Brain microvascular endothelial cell (primary cell): ENCODE measurements at regions not wholly inside any gene's neighbourhood (a gene's known extent, or its start where the extent isn't known, plus 50 kb on each side); places are given as distances from the start of the nearest gene placed in this dataset.
A peak's percentile ranks its signal among the peaks of the same experiment; 100 is the strongest.

ENCODE experiments used
- DNase-seq: peaks from one replicate; pipeline ENCODE4 v3.0.0-alpha.2; 2020
- H3K27ac ChIP-seq: fragments of 250-450 bp; sonication (Bioruptor Pico); 2 replicates; pipeline ENCODE4 v1.5.1; 2020; ENCODE audit warnings: mild to moderate bottlenecking, moderate library complexity
- H3K27me3 ChIP-seq: fragments of 250-450 bp; sonication (Bioruptor Pico); replicated peaks from 2 replicates; pipeline ENCODE4 v1.5.1; 2020; ENCODE audit warnings: mild to moderate bottlenecking
- H3K36me3 ChIP-seq: fragments of 250-450 bp; sonication (Bioruptor Pico); replicated peaks from 2 replicates; pipeline ENCODE4 v1.5.1; 2020; ENCODE audit warnings: mild to moderate bottlenecking
- H3K4me3 ChIP-seq: 2 replicates; pipeline ENCODE4 v1.5.1; 2011; ENCODE audit warnings: low read depth, mild to moderate bottlenecking, control low read depth, low read length, moderate library complexity
- in situ Hi-C: cut with HindIII; loops from 2 replicates; pipeline ENCODE4 v1.10.0; 2017; ENCODE audit warnings: low sequenced_read_pairs, low pct_ligation_motif_present
- TF ChIP-seq, protein P1 (sequence below): IDR thresholded peaks from 2 replicates; pipeline ENCODE4 v1.5.1; 2011; ENCODE audit warnings: low read depth, mild to moderate bottlenecking, moderate library complexity, low read length, control low read depth, inconsistent platforms; ENCODE audit errors: missing control alignments

DNA sequence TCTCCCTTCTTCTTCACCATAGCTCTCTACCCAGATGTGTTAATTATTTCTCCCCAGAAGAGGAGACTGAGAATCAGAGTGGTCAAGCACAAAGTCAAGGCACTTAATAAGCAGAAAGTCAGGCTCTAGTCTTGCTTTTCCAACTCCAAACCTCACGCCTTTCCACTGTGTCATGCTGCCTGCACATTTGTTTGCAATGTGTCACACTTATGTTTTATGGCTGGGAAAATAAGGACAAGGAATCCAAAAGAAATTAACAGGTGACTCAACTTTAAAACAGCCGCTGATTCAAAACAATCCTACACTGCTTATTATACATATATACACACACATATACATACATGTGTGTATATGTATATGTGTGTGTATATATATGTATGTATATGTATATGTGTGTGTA is 255.7 kb upstream of the DYNLRB2 start:
- TF ChIP-seq, protein P1, sequence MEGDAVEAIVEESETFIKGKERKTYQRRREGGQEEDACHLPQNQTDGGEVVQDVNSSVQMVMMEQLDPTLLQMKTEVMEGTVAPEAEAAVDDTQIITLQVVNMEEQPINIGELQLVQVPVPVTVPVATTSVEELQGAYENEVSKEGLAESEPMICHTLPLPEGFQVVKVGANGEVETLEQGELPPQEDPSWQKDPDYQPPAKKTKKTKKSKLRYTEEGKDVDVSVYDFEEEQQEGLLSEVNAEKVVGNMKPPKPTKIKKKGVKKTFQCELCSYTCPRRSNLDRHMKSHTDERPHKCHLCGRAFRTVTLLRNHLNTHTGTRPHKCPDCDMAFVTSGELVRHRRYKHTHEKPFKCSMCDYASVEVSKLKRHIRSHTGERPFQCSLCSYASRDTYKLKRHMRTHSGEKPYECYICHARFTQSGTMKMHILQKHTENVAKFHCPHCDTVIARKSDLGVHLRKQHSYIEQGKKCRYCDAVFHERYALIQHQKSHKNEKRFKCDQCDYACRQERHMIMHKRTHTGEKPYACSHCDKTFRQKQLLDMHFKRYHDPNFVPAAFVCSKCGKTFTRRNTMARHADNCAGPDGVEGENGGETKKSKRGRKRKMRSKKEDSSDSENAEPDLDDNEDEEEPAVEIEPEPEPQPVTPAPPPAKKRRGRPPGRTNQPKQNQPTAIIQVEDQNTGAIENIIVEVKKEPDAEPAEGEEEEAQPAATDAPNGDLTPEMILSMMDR: no peak
- in situ Hi-C loops: no loop called here
- H3K4me3 ChIP-seq: no peak overlapping the region
- no peak overlapping the region for H3K27ac ChIP-seq
- no peaks in the 10 kb centered on the region for H3K27me3 ChIP-seq
- DNase-seq: peak; percentile 64
- H3K36me3 ChIP-seq: no peaks in the 10 kb centered on the region

DNA sequence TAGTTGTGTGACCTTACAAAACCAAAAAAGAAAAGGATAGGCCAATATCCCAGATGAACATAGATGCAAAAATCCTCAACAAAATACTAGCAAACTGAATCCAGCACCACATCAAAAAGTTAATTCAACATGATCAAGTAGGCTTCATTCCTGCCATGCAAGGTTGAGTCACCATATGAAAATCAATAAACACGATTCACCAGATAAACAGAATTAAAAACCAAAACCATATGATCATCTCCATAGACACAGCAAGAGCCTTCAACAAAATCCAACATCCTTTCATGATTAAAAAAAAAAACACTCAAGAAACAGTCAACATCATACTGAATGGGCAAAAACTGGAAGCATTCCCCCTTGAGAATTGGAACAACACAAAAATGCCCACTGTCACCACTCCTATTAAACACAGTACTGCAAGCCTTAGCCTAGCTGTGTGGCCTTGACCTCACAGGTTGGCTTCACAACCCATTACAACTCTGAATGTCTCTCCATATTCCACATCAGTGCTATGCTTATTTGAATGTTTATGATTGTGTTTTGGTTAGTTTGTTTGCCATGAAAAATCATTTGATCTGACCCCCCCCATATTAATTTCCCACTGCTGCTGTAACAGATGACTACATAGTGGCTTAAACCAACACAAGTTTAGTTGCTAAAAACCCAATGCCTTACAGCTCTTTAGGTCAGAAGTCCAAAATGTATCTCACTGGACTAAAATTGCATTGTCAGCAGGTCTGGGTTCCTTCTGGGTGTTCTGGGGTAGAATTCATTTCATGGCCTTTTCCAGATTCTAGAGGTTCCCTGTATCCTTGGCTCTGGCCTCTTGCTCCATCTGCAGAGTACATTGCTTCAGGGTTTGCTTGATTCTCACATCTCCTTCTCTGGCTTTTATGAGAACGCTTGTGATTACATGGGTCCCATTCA is 257.1 kb upstream of the DYNLRB2 start:
- Histone ChIP-seq H3K27ac (no peak overlapping the region), H3K27me3 (no peaks in the 10 kb centered on the region), H3K4me3 (no peak overlapping the region), H3K36me3 (no peaks in the 10 kb centered on the region)
- TF ChIP-seq, protein P1: no peak
- in situ Hi-C loops: no loop called here
- no peak for DNase-seq

DNA sequence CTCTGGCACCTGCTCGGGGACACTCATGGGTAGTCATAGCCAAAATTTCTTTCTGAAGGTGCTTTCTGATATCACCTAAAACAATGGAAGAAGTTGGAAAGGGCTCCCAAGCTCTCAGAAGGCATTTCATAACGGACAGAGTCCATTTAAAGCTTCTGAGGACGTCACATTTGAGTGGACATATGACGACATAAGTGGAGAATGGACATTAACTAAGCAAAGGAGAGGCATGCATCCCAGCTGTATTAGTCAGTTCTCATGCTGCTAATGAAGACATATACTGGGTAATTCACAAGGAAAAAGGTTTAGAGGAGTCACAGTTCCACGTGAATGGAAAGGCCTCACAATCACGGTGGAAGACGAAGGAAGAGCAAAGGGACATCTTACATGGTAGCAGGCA is 260.2 kb upstream of the DYNLRB2 start:
- H3K27ac ChIP-seq: no peak overlapping the region
- TF ChIP-seq, protein P1: no peak
- in situ Hi-C loops: no loop called here
- H3K36me3 ChIP-seq: no peaks in the 10 kb centered on the region
- H3K27me3 ChIP-seq: no peaks in the 10 kb centered on the region
- DNase-seq: no peak
- no peak overlapping the region for H3K4me3 ChIP-seq

DNA sequence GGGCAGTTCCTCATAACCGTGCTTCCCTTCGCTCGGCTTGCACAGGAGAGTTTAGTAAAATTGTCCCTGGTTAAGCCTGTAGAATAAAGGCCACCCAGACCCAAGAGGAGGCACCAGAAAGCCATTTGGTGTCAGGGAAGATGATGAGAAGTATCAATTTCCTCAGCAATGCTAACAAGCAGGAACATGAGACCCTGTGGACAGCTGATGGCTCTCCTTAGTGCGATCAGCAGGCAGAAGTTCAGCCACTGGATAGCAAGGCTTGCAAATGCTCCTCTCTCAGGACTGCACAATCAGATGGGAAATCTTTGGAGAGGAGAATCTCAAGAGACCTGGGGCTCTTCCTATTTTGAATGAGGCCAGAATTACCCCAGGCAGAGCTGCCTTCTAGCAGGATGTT is 261.1 kb upstream of the DYNLRB2 start:
- no peaks in the 10 kb centered on the region for H3K36me3 ChIP-seq
- TF ChIP-seq, protein P1: no peak
- no peak overlapping the region for H3K27ac ChIP-seq
- no peaks in the 10 kb centered on the region for H3K27me3 ChIP-seq
- no peak for DNase-seq
- H3K4me3 ChIP-seq: no peak overlapping the region
- in situ Hi-C loops: no loop called here

DNA sequence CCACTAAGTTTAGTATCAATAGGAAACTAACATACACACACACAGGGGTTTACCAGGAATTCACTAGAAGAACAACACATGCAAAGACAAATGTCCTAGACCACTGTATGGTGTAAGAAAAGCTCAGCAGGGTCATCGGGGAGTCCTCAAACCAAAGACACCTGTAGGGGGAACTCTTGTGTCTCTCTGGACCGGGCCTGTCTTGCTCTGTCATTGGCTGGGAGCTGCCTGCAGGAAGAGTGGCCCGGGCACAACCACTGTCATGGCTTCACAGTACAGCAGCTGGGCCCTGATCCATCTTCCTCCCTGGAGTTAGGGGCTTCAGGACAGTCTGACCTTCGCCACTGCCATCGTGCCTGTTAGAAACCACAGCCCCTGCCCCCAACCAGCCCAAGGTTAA is 263.6 kb upstream of the DYNLRB2 start:
- H3K36me3 ChIP-seq: no peaks in the 10 kb centered on the region
- no peak for DNase-seq
- no peaks in the 10 kb centered on the region for H3K27me3 ChIP-seq
- H3K27ac ChIP-seq: no peak overlapping the region
- in situ Hi-C loops: no loop called here
- TF ChIP-seq, protein P1: no peak
- no peak overlapping the region for H3K4me3 ChIP-seq

DNA sequence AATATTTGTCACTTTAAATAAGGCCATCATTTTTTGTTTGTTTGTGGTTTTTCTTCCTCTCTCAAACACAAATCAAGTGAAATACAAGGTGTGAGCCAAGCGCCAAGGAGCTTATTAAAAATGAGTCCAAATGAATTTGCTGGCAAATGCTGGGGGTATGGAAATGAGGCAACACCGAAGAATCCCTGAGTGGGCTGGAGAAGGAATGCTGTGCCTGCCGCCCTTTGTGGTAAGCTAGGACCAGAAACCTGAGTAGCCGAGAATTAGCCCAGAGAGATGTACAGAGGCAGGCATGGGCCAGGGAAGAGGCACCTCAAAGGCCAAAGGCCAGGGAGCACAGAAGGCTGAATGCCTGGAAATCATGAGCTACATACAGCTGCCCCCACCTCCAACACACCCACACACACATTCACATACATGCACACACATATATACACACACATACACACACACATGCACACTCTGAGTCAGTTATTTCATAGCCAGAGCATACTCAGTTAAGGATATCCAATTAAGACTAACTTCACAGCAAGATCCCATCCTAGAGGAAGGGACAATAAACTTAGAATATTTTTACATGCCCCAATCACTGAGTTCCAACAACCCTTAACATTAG is 266.1 kb upstream of the DYNLRB2 start:
- H3K36me3 ChIP-seq: no peaks in the 10 kb centered on the region
- H3K4me3 ChIP-seq: no peak overlapping the region
- H3K27ac ChIP-seq: peak overlapping the region; percentile 67
- in situ Hi-C loops: no loop called here
- peak; percentile 79 for DNase-seq
- TF ChIP-seq, protein P1: no peak
- no peaks in the 10 kb centered on the region for H3K27me3 ChIP-seq
